ENCODE measurements at regions not wholly inside any gene's neighbourhood (a gene's known extent, or its start where the extent isn't known, plus 50 kb on each side); places are given as distances from the start of the nearest gene placed in this dataset.
"Not testable (repeated sequence)": the region's sequence is repeated elsewhere in the genome, so short reads cannot be mapped to it uniquely, and the experiment has no call there.

GRCh38 chr20:43337036-43337435 is 120.7 kb upstream of the SRSF6 start:
- ATAC-seq (no peak), DNase-seq (no peak)
- Histone ChIP-seq H3K36me3 (no peaks in the 10 kb centered on the region), H3K9me3 (no peaks in the 10 kb centered on the region), H3K4me1 (no peaks in the 10 kb centered on the region), H3K27me3 (no peaks in the 10 kb centered on the region), H3K27ac (no peak overlapping the region), H3K4me3 (no peak overlapping the region)
- in situ Hi-C loops (cut with MboI; ENCODE audit: low sequenced_read_pairs in 4 of 4): no loop called here
- intact Hi-C loops (cut with DNase I; ENCODE audit: low total_unique reads): no loop called here
- TF ChIP-seq POLR2A (IDR thresholded peaks at IDR 0.05) (no peak), CTCF (IDR thresholded peaks at IDR 0.05 in 4 of 5, conservative IDR thresholded peaks at IDR 0.05 in 1 of 5) (no peak)

- Histone ChIP-seq H3K27me3 (no peaks in the 10 kb centered on the region), H3K4me1 (no peaks in the 10 kb centered on the region), H3K36me3 (no peaks in the 10 kb centered on the region), H3K4me3 (no peak overlapping the region), H3K9me3 (no peaks in the 10 kb centered on the region), H3K27ac (no peak overlapping the region)
- intact Hi-C loops (cut with DNase I; ENCODE audit: low total_unique reads): no loop called here
- no peak for DNase-seq
- in situ Hi-C loops (cut with MboI; ENCODE audit: low sequenced_read_pairs in 4 of 4): no loop called here
- no peak for ATAC-seq
- TF ChIP-seq CTCF (IDR thresholded peaks at IDR 0.05 in 4 of 5, conservative IDR thresholded peaks at IDR 0.05 in 1 of 5): no peak
- TF ChIP-seq POLR2A (IDR thresholded peaks at IDR 0.05): no peak
These were observed 123.6 kb upstream of the SRSF6 start for GRCh38 chr20:43334080-43334479.

- Histone ChIP-seq H3K27me3 (no peaks in the 10 kb centered on the region), H3K27ac (no peak overlapping the region), H3K4me1 (no peaks in the 10 kb centered on the region), H3K9me3 (no peaks in the 10 kb centered on the region), H3K4me3 (no peak overlapping the region), H3K36me3 (no peaks in the 10 kb centered on the region)
- in situ Hi-C loops (cut with MboI; ENCODE audit: low sequenced_read_pairs in 4 of 4): no loop called here
- TF ChIP-seq POLR2A (IDR thresholded peaks at IDR 0.05) (no peak), CTCF (IDR thresholded peaks at IDR 0.05 in 4 of 5, conservative IDR thresholded peaks at IDR 0.05 in 1 of 5) (no peak)
- no peak for DNase-seq
- no peak for ATAC-seq
- intact Hi-C loops (cut with DNase I; ENCODE audit: low total_unique reads): no loop called here
These were observed 125.8 kb upstream of the SRSF6 start for GRCh38 chr20:43331906-43332305.

- no peak overlapping the region for H3K4me3 ChIP-seq
- intact Hi-C loops (cut with DNase I; ENCODE audit: low total_unique reads): no loop called here
- in situ Hi-C loops (cut with MboI; ENCODE audit: low sequenced_read_pairs in 4 of 4): no loop called here
These were observed 129.0 kb upstream of the SRSF6 start for GRCh38 chr20:43328697-43329096.

GRCh38 chr20:43327234-43327633 is 130.5 kb upstream of the SRSF6 start:
- ATAC-seq; H3K36me3 ChIP-seq; in situ Hi-C loops (cut with MboI; ENCODE audit: low sequenced_read_pairs in 4 of 4); intact Hi-C loops (cut with DNase I; ENCODE audit: low total_unique reads); H3K4me1 ChIP-seq; H3K27me3 ChIP-seq; DNase-seq; H3K27ac ChIP-seq; H3K4me3 ChIP-seq; H3K9me3 ChIP-seq: not testable (repeated sequence)

More at GRCh38 chr20:43328697-43329096, 129.0 kb upstream of the SRSF6 start:
- TF ChIP-seq CTCF (IDR thresholded peaks at IDR 0.05 in 4 of 5, conservative IDR thresholded peaks at IDR 0.05 in 1 of 5) (no peak), POLR2A (IDR thresholded peaks at IDR 0.05) (no peak)
- ATAC-seq (no peak), DNase-seq (no peak)
- no peaks in the 10 kb centered on the region for H3K27me3 ChIP-seq
- no peak overlapping the region for H3K27ac ChIP-seq
- no peaks in the 10 kb centered on the region for H3K9me3 ChIP-seq
- H3K36me3 ChIP-seq: no peaks in the 10 kb centered on the region
- H3K4me1 ChIP-seq: no peaks in the 10 kb centered on the region
